Esophagus squamous epithelium (tissue), 5 donors: ENCODE measurements at regions not wholly inside any gene's neighbourhood (a gene's known extent, or its start where the extent isn't known, plus 50 kb on each side); places are given as distances from the start of the nearest gene placed in this dataset.

ENCODE experiments used
- DNase-seq: peaks from one replicate; lab custom pipeline; 2025; lab: John Stamatoyannopoulos, UW
- H3K27ac ChIP-seq, 4 donors: fragments of 200-600 bp; sonication (generic); one replicate each; pipeline ENCODE4 v1.5.1; 2016 to 2019; ENCODE audit warnings: mild to moderate bottlenecking in 1 of 4
- H3K27me3 ChIP-seq, 4 donors: fragments of 200-600 bp; sonication (generic); 1 replicate in 3 of 4; 2 replicates in 1 of 4; pipeline versions ENCODE4 v1.5.1 to v1.6.0; 2017 to 2021; ENCODE audit warnings: antibody characterized with exemption in 1 of 4
- H3K36me3 ChIP-seq, 3 donors: fragments of 200-600 bp; sonication (generic); one replicate each; pipeline ENCODE4 v1.5.1; 2016 to 2019
- H3K4me1 ChIP-seq, 3 donors: fragments of 200-600 bp; sonication (generic); one replicate each; pipeline ENCODE4 v1.5.1; 2017 to 2019
- H3K4me3 ChIP-seq, 4 donors: fragments of 200-600 bp; sonication (generic); 1 replicate in 3 of 4; 2 replicates in 1 of 4; pipeline ENCODE4 v1.5.1; 2016 to 2019; ENCODE audit warnings: mild to moderate bottlenecking in 2 of 4, moderate library complexity in 1 of 4
- H3K9me3 ChIP-seq, 3 donors: fragments of 200-600 bp; sonication (generic); one replicate each; pipeline ENCODE4 v1.5.1; 2016 to 2019
- POLR2A ChIP-seq, 4 donors: fragments of 450-650 bp; IDR thresholded peaks; one replicate each; pipeline ENCODE4 v1.6.1; 2017; ENCODE audit warnings: antibody characterized with exemption in 4 of 4, mild to moderate bottlenecking in 4 of 4, moderate library complexity in 3 of 4
- WGBS, 2 donors: methylation state at CpG; one replicate each; pipeline ENCODE4 v1.1.5; 2018; 5-methylcytosine and 5-hydroxymethylcytosine counted together
- intact Hi-C: fragments of 100-400 bp; cut with DNase I; formaldehyde crosslinking; loops from one replicate; pipeline ENCODE4 v1.15.0; 2022
- TF ChIP-seq, protein P1 (sequence below), 6 experiments: fragments of 450-650 bp in 4 of 6; fragments of 200-600 bp in 2 of 6; sonication (generic) in 2 of 6; IDR thresholded peaks; one replicate each; pipeline ENCODE4 v1.5.1; 2016 to 2019; ENCODE audit warnings: antibody characterized with exemption in 6 of 6, mild to moderate bottlenecking in 4 of 6, moderate library complexity in 4 of 6
- donor health status: DM: yes; HTN: yes; CAD: no.

- Histone ChIP-seq H3K36me3 (no peaks in the 10 kb centered on the region), H3K9me3 (peaks cover 0 to 100% (median 76%) of the 10 kb centered on the region in 3 donors), H3K4me1 (no peaks in the 10 kb centered on the region), H3K27me3 (no peaks in the 10 kb centered on the region), H3K27ac (no peak overlapping the region), H3K4me3 (no peak overlapping the region)
- no peak for DNase-seq
- TF ChIP-seq, protein P1, sequence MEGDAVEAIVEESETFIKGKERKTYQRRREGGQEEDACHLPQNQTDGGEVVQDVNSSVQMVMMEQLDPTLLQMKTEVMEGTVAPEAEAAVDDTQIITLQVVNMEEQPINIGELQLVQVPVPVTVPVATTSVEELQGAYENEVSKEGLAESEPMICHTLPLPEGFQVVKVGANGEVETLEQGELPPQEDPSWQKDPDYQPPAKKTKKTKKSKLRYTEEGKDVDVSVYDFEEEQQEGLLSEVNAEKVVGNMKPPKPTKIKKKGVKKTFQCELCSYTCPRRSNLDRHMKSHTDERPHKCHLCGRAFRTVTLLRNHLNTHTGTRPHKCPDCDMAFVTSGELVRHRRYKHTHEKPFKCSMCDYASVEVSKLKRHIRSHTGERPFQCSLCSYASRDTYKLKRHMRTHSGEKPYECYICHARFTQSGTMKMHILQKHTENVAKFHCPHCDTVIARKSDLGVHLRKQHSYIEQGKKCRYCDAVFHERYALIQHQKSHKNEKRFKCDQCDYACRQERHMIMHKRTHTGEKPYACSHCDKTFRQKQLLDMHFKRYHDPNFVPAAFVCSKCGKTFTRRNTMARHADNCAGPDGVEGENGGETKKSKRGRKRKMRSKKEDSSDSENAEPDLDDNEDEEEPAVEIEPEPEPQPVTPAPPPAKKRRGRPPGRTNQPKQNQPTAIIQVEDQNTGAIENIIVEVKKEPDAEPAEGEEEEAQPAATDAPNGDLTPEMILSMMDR (IDR thresholded peaks at IDR 0.05), result no peak
- no peak for TF ChIP-seq POLR2A (IDR thresholded peaks at IDR 0.05)
- WGBS, 2 donors, result 56 to 57% methylated on average over 19 to 22 of the region's 25 CpGs
- intact Hi-C loops, result no loop called here
Observed at GRCh38 chr12:34342048-34342447, 319.8 kb downstream of the ALG10 start.

GRCh38 chr12:34343345-34343744 is 321.0 kb downstream of the ALG10 start:
- TF ChIP-seq POLR2A (IDR thresholded peaks at IDR 0.05), result no peak
- TF ChIP-seq, protein P1 (IDR thresholded peaks at IDR 0.05), result no peak

GRCh38 chr12:34343766-34344165 is 321.5 kb downstream of the ALG10 start:
- TF ChIP-seq, protein P1 (IDR thresholded peaks at IDR 0.05), result no peak
- no peak for TF ChIP-seq POLR2A (IDR thresholded peaks at IDR 0.05)
- no peak overlapping the region for H3K4me3 ChIP-seq
- WGBS, 2 donors, result 61 to 74% methylated on average over 11 to 15 of the region's 25 CpGs
- intact Hi-C loops, result no loop called here
- no peaks in the 10 kb centered on the region for H3K36me3 ChIP-seq
- no peak for DNase-seq
- H3K4me1 ChIP-seq, result no peaks in the 10 kb centered on the region
- H3K27ac ChIP-seq, result no peak overlapping the region
- peaks cover 0 to 100% (median 82%) of the 10 kb centered on the region in 3 donors for H3K9me3 ChIP-seq
- no peaks in the 10 kb centered on the region for H3K27me3 ChIP-seq

More at GRCh38 chr12:34343345-34343744, 321.0 kb downstream of the ALG10 start:
- H3K36me3 ChIP-seq, result no peaks in the 10 kb centered on the region
- H3K9me3 ChIP-seq, result peaks cover 0 to 100% (median 82%) of the 10 kb centered on the region in 3 donors
- H3K4me3 ChIP-seq, result no peak overlapping the region
- H3K27me3 ChIP-seq, result no peaks in the 10 kb centered on the region
- H3K4me1 ChIP-seq, result no peaks in the 10 kb centered on the region
- intact Hi-C loops, result no loop called here
- H3K27ac ChIP-seq, result no peak overlapping the region
- no peak for DNase-seq
- WGBS, 2 donors, result 66 to 82% methylated on average over 12 to 19 of the region's 22 CpGs

GRCh38 chr12:34344851-34345522 is 322.7 kb downstream of the ALG10 start:
- WGBS, 2 donors, result 64 to 70% methylated on average over 11 to 25 of the region's 37 CpGs
- DNase-seq, result no peak
- Histone ChIP-seq H3K36me3 (no peaks in the 10 kb centered on the region), H3K4me3 (no peak overlapping the region), H3K4me1 (no peaks in the 10 kb centered on the region), H3K27me3 (no peaks in the 10 kb centered on the region), H3K27ac (no peak overlapping the region), H3K9me3 (peaks cover 0 to 100% (median 82%) of the 10 kb centered on the region in 3 donors)
- intact Hi-C loops, result no loop called here
- no peak for TF ChIP-seq POLR2A (IDR thresholded peaks at IDR 0.05)
- TF ChIP-seq, protein P1 (IDR thresholded peaks at IDR 0.05), result no peak

- Histone ChIP-seq H3K36me3 (no peaks in the 10 kb centered on the region), H3K4me1 (no peaks in the 10 kb centered on the region), H3K9me3 (peaks cover 0 to 100% (median 90%) of the 10 kb centered on the region in 3 donors), H3K27ac (no peak overlapping the region), H3K27me3 (no peaks in the 10 kb centered on the region), H3K4me3 (no peak overlapping the region)
- DNase-seq, result no peak
- intact Hi-C loops, result no loop called here
- TF ChIP-seq POLR2A (IDR thresholded peaks at IDR 0.05), result no peak
- TF ChIP-seq, protein P1 (IDR thresholded peaks at IDR 0.05), result no peak
- WGBS, 2 donors, result 38 to 57% methylated on average over 6 to 11 of the region's 31 CpGs
Observed at GRCh38 chr12:34345801-34346200, 323.5 kb downstream of the ALG10 start.
